Suppressor macrophage treated with lipopolysaccharide for 1 hour (primary cell): ENCODE measurements at regions not wholly inside any gene's neighbourhood (a gene's known extent, or its start where the extent isn't known, plus 50 kb on each side); places are given as distances from the start of the nearest gene placed in this dataset.

Experiments
- DNase-seq, 3 donors: peaks; one replicate each; pipeline ENCODE4 v3.0.0-alpha.2; 2020 to 2022

- no peak for DNase-seq
Measured at GRCh38 chr3:152056073-152056472, 182.6 kb downstream of the SUCNR1 start.

- no peak for DNase-seq
Measured at GRCh38 chr3:152056481-152056880, 183.0 kb downstream of the SUCNR1 start.

GRCh38 chr3:152056987-152057386 is 183.5 kb downstream of the SUCNR1 start:
- no peak for DNase-seq

- DNase-seq, result no peak
Measured at GRCh38 chr3:152058856-152059255, 185.4 kb downstream of the SUCNR1 start.

- no peak for DNase-seq
Measured at GRCh38 chr3:152060701-152061100, 187.3 kb downstream of the SUCNR1 start.

- no peak for DNase-seq
Measured at GRCh38 chr3:152061296-152061695, 187.9 kb downstream of the SUCNR1 start.

- DNase-seq, result no peak
Measured at GRCh38 chr3:152069871-152070270, 196.4 kb downstream of the SUCNR1 start.

GRCh38 chr3:152071315-152071714 is 197.4 kb upstream of the MBNL1 start:
- no peak for DNase-seq

- peak; percentile 58 to 77 (median 72) for DNase-seq
Measured at GRCh38 chr3:152071924-152072323, 196.8 kb upstream of the MBNL1 start.

- no peak for DNase-seq
Measured at GRCh38 chr3:152073267-152073666, 195.5 kb upstream of the MBNL1 start.

- DNase-seq, result peak in 2 of 3 donors; percentile 3 to 13
Measured at GRCh38 chr3:152076148-152076547, 192.6 kb upstream of the MBNL1 start.

GRCh38 chr3:152079980-152080379 is 188.7 kb upstream of the MBNL1 start:
- no peak for DNase-seq

- DNase-seq, result no peak
Measured at GRCh38 chr3:152083135-152083534, 185.6 kb upstream of the MBNL1 start.

- DNase-seq, result no peak
Measured at GRCh38 chr3:152084441-152085158, 184.1 kb upstream of the MBNL1 start.

GRCh38 chr3:152087153-152087552 is 181.6 kb upstream of the MBNL1 start:
- DNase-seq, result no peak

- no peak for DNase-seq
Measured at GRCh38 chr3:152089528-152089927, 179.2 kb upstream of the MBNL1 start.

GRCh38 chr3:152091725-152092124 is 177.0 kb upstream of the MBNL1 start:
- DNase-seq, result no peak

GRCh38 chr3:152093901-152094300 is 174.8 kb upstream of the MBNL1 start:
- no peak for DNase-seq

GRCh38 chr3:152094406-152094805 is 174.3 kb upstream of the MBNL1 start:
- no peak for DNase-seq

- DNase-seq, result no peak
Measured at GRCh38 chr3:152095472-152095871, 173.3 kb upstream of the MBNL1 start.

GRCh38 chr3:152096280-152096906 is 172.3 kb upstream of the MBNL1 start:
- DNase-seq, result peak; percentile 34 to 61 (median 47)

- DNase-seq, result no peak
Measured at GRCh38 chr3:152097120-152097519, 171.6 kb upstream of the MBNL1 start.

GRCh38 chr3:152097770-152098169 is 171.0 kb upstream of the MBNL1 start:
- DNase-seq, result no peak

GRCh38 chr3:152100491-152101132 is 168.1 kb upstream of the MBNL1 start:
- DNase-seq, result peak; percentile 7 to 31 (median 29)
